ENCODE measurements at regions not wholly inside any gene's neighbourhood (a gene's known extent, or its start where the extent isn't known, plus 50 kb on each side); places are given as distances from the start of the nearest gene placed in this dataset.

DNA sequence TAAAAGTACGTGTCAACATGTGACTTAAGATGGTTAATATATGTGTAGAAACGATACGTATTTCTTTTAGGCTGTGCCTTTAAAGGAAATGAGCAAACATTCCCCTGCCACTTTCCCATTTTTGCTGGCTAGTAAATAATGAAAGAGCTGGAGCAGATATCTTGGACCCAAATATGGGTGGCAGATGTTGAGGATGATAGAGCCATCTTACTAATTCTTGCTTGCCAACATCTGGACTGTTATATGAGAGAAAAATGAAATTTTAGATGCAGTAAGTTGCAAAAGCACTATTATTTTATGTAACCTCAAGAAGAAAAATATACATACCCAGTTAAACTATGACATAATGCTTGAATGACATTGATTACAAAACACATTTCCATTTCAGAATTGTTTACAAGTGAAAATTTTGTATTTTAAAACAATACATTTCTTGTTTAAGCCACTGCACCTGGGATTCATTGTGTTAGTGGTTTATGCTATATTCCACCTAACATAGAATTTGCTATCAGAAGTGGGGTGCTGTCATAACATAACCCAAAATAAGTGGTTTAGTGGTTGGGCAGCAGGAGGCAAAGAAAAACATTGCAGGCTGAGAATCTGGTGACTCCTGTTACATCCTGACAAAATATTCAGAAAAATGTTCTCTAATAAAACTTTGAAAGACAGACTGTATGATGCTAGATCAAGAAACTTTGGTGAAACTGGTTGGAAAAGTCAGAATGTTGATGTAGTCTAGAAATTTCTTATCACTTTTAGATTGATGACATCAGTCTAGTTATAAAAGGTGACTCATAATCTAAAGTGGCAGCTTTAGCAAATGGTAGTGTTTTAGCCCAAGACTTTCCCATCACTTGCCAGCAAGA, 305.0 kb downstream of the PTEN start:
- no peaks in the 10 kb centered on the region for H3K27me3 ChIP-seq (replicated peaks in 1 of 4; ENCODE audit: control insufficient read depth in 3 of 4, extremely low read depth in 1 of 4, insufficient read depth in 3 of 4, low read length in 3 of 4)
- TF ChIP-seq CTBP2 (IDR thresholded peaks at IDR 0.05; ENCODE audit: borderline replicate concordance, insufficient read depth, insufficient read length, low read length), result no peak
- TF ChIP-seq SAP30 (IDR thresholded peaks at IDR 0.05; ENCODE audit: insufficient read depth, insufficient replicate concordance, low read length), result no peak
- TF ChIP-seq TCF12 (IDR thresholded peaks at IDR 0.05; ENCODE audit: low read depth, low read length), result no peak
- TF ChIP-seq CREB1 (IDR thresholded peaks at IDR 0.05), result no peak
- TF ChIP-seq, protein P1, sequence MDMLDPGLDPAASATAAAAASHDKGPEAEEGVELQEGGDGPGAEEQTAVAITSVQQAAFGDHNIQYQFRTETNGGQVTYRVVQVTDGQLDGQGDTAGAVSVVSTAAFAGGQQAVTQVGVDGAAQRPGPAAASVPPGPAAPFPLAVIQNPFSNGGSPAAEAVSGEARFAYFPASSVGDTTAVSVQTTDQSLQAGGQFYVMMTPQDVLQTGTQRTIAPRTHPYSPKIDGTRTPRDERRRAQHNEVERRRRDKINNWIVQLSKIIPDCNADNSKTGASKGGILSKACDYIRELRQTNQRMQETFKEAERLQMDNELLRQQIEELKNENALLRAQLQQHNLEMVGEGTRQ (IDR thresholded peaks at IDR 0.05; ENCODE audit: low read length), result no peak
- TF ChIP-seq SRF (IDR thresholded peaks at IDR 0.05; ENCODE audit: low read depth, low read length), result no peak
- TF ChIP-seq HDAC6 (IDR thresholded peaks at IDR 0.05; ENCODE audit: low read depth, low read length), result no peak
- TF ChIP-seq KDM4A (IDR thresholded peaks at IDR 0.05; ENCODE audit: low read depth, low read length, severe bottlenecking), result no peak
- no peak for TF ChIP-seq CEBPB (IDR thresholded peaks at IDR 0.05; ENCODE audit: low read depth, low read length)
- no peak for TF ChIP-seq SP1 (IDR thresholded peaks at IDR 0.05; ENCODE audit: low read depth, low read length)
- no peak for TF ChIP-seq SIRT6 (IDR thresholded peaks at IDR 0.05; ENCODE audit: low read length)
- TF ChIP-seq GABPA (IDR thresholded peaks at IDR 0.05; ENCODE audit: borderline replicate concordance, insufficient read depth, low read length), result no peak
- TF ChIP-seq BACH1 (IDR thresholded peaks at IDR 0.05; ENCODE audit: low read length), result no peak

More for the DNA sequence above, 305.0 kb downstream of the PTEN start:
- no peak for DNase-seq (ENCODE audit: low read depth in 1 of 2, low spot score in 2 of 2)
- Histone ChIP-seq H3K4me2 (ENCODE audit: insufficient read depth in 1 of 2, low read depth in 2 of 2, low read length in 2 of 2) (no peak overlapping the region), H3K4me3 (ENCODE audit: extremely low read depth in 1 of 4, insufficient read depth in 2 of 4, low read depth in 3 of 4, low read length in 4 of 4) (no peak overlapping the region), H2BK120ac (replicated peaks; ENCODE audit: low read depth, low read length) (no peak overlapping the region), H4K8ac (ENCODE audit: extremely low read depth, insufficient read depth, low read length) (no peak overlapping the region), H2BK12ac (ENCODE audit: low read depth, low read length) (no peak overlapping the region), H2BK15ac (ENCODE audit: low read length) (no peak overlapping the region), H3K9ac (replicated peaks in 1 of 4; ENCODE audit: extremely low read depth in 1 of 4, low read depth in 3 of 4, low read length in 3 of 4) (no peak overlapping the region), H3K36me3 (ENCODE audit: control insufficient read depth in 2 of 4, insufficient read depth in 4 of 4, low read length in 3 of 4) (no peaks in the 10 kb centered on the region), H3K23ac (ENCODE audit: insufficient read length) (no peak overlapping the region), H3K4me1 (replicated peaks in 1 of 4; ENCODE audit: control insufficient read depth in 3 of 4, insufficient read depth in 4 of 4, low read length in 3 of 4) (peaks cover 0 to 3% (median 0%) of the 10 kb centered on the region in 4 experiments; a peak in 1 of 7 replicates), H3K27ac (ENCODE audit: low read depth, low read length) (no peak overlapping the region), H2BK5ac (ENCODE audit: low read depth, low read length) (no peak overlapping the region), H3K14ac (ENCODE audit: insufficient read length) (no peak overlapping the region), H3K23me2 (ENCODE audit: low read depth, low read length) (no peaks in the 10 kb centered on the region), H3K18ac (ENCODE audit: extremely low read depth, low read length) (no peak overlapping the region), H2BK20ac (ENCODE audit: low read length) (no peak overlapping the region), H3K4ac (replicated peaks; ENCODE audit: insufficient read length, low read depth, low read length) (no peak overlapping the region), H3K56ac (replicated peaks; ENCODE audit: insufficient read length, low read depth, low read length) (no peak overlapping the region), H4K20me1 (replicated peaks in 1 of 2; ENCODE audit: control insufficient read depth in 1 of 2, insufficient read depth in 2 of 2, low read length in 2 of 2) (no peaks in the 10 kb centered on the region), H4K5ac (ENCODE audit: insufficient read length, low read depth, low read length) (no peak overlapping the region), H3K9me3 (ENCODE audit: insufficient read depth in 2 of 2, low read depth in 1 of 2, low read length in 1 of 2) (no peaks in the 10 kb centered on the region; a peak in 1 of 4 replicates), H4K91ac (replicated peaks; ENCODE audit: insufficient read length, low read length) (no peak overlapping the region), H3K79me2 (ENCODE audit: control insufficient read depth in 1 of 2, insufficient read depth in 2 of 2, low read length in 2 of 2) (no peaks in the 10 kb centered on the region), H3K79me1 (ENCODE audit: low read depth, low read length) (no peaks in the 10 kb centered on the region), H2AK5ac (ENCODE audit: low read depth, low read length) (no peak overlapping the region), H2AFZ (ENCODE audit: low read length) (no peak overlapping the region)
- 100% methylated on average over 3 of the region's 3 CpGs; no CpG with 5 or more reads in 1 of the 2 experiments for WGBS, 2 experiments (ENCODE audit: extremely low coverage in 1 of 2, insufficient coverage in 1 of 2, insufficient read length in 1 of 2, insufficient replicate concordance in 2 of 2, low coverage in 1 of 2, low lambda C conversion rate in 2 of 2, missing lambda C conversion rate in 1 of 2)
- FAIRE-seq, result no peak
- POLR2A ChIA-PET (ENCODE audit: partially characterized antibody), result no interaction called here
- CTCF ChIA-PET (ENCODE audit: partially characterized antibody), result no interaction called here

Data from H1 (cell line).